WTC11 (cell line): ENCODE measurements at regions not wholly inside any gene's neighbourhood (a gene's known extent, or its start where the extent isn't known, plus 50 kb on each side); places are given as distances from the start of the nearest gene placed in this dataset.

ENCODE experiments used
- ELF4 ChIP-seq: sonication (generic); formaldehyde crosslinking; IDR thresholded peaks from 2 replicates; pipeline ENCODE4 v1.8.1; 2022; ENCODE audit warnings: low read depth, mild to moderate bottlenecking, moderate library complexity, missing genetic modification reagents
- FOXJ3 ChIP-seq: sonication (generic); formaldehyde crosslinking; IDR thresholded peaks from 2 replicates; pipeline ENCODE4 v1.9.0; 2021; ENCODE audit warnings: missing genetic modification reagents, mild to moderate bottlenecking, borderline replicate concordance
- SMAD3 ChIP-seq: sonication (generic); formaldehyde crosslinking; IDR thresholded peaks from 2 replicates; pipeline ENCODE4 v1.8.0; 2022; ENCODE audit warnings: missing genetic modification reagents, mild to moderate bottlenecking, borderline replicate concordance
- TF ChIP-seq, protein P1 (sequence below): sonication (generic); formaldehyde crosslinking; IDR thresholded peaks from 2 replicates; pipeline ENCODE4 v1.8.1; 2023; ENCODE audit warnings: mild to moderate bottlenecking, missing genetic modification reagents, moderate library complexity
- TF ChIP-seq, protein P2 (sequence below): sonication (generic); formaldehyde crosslinking; IDR thresholded peaks from 2 replicates; pipeline ENCODE4 v1.8.0; 2022; ENCODE audit warnings: mild to moderate bottlenecking, missing genetic modification reagents
- TF ChIP-seq, protein P3 (sequence below): fragments of 200-600 bp; IDR thresholded peaks from 2 replicates; pipeline ENCODE4 v1.8.0; 2022; ENCODE audit warnings: antibody characterized with exemption

DNA sequence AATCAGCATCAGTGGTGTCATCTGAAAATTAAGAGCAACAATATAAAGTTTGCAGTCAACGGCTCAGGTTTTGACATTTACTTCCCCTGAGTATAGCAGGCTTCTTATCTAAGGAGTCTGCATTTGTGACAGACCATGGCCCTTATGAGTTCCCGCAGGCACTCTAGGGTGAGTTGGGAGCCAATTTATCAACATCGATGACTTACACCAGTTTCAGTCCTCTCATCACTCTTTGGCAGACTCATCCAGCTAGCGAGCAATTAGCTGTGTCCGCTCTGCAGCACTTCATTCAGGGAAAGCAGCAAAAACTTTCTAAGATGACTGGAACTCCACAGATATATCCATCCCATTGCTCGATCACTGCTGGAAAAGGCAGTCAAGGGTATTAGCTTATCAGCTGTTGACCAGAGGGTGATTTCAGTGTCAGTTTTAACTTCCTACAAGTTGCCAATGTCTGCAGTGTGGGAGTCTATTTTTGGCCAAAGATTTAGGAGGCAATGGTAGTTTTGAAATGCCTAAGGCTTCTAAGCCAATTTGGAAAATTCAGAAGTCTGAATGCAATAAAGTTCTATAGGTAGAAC lies 625.1 kb upstream of the TENM3 start:
- TF ChIP-seq, protein P1, sequence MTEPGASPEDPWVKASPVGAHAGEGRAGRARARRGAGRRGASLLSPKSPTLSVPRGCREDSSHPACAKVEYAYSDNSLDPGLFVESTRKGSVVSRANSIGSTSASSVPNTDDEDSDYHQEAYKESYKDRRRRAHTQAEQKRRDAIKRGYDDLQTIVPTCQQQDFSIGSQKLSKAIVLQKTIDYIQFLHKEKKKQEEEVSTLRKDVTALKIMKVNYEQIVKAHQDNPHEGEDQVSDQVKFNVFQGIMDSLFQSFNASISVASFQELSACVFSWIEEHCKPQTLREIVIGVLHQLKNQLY (CRISPR knock-in tag) = no peak
- TF ChIP-seq ELF4 (CRISPR knock-in tag) (no peak), SMAD3 (CRISPR knock-in tag) (no peak), FOXJ3 (CRISPR knock-in tag) (no peak)
- TF ChIP-seq, protein P2, sequence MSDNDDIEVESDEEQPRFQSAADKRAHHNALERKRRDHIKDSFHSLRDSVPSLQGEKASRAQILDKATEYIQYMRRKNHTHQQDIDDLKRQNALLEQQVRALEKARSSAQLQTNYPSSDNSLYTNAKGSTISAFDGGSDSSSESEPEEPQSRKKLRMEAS = no peak
- TF ChIP-seq, protein P3, sequence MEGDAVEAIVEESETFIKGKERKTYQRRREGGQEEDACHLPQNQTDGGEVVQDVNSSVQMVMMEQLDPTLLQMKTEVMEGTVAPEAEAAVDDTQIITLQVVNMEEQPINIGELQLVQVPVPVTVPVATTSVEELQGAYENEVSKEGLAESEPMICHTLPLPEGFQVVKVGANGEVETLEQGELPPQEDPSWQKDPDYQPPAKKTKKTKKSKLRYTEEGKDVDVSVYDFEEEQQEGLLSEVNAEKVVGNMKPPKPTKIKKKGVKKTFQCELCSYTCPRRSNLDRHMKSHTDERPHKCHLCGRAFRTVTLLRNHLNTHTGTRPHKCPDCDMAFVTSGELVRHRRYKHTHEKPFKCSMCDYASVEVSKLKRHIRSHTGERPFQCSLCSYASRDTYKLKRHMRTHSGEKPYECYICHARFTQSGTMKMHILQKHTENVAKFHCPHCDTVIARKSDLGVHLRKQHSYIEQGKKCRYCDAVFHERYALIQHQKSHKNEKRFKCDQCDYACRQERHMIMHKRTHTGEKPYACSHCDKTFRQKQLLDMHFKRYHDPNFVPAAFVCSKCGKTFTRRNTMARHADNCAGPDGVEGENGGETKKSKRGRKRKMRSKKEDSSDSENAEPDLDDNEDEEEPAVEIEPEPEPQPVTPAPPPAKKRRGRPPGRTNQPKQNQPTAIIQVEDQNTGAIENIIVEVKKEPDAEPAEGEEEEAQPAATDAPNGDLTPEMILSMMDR = no peak
